ENCODE measurements at regions not wholly inside any gene's neighbourhood (a gene's known extent, or its start where the extent isn't known, plus 50 kb on each side); places are given as distances from the start of the nearest gene placed in this dataset.

DNA sequence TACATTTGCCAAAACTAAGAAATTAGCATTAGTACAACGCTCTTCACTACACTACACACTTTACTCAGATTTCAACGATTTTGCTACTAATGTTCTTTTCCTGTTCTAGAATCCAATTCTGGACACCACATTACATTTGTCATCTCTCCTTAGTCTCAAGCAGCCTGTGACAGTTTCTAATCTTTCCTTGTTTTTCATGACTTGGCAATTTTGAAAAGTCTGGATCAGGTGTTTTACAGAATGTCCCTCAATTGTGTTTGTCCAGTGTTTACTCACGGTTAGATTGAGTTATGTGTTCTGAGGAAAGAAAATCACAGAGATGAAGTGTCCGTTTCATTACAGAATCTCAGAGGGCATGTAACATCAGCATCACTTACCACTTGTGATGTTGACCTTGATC, 372.6 kb downstream of the TFAP2A start:
- no peak overlapping the region for H3K9ac ChIP-seq (ENCODE audit: insufficient read depth, low read length, poor library complexity, severe bottlenecking)
- no peak overlapping the region for H3K4me2 ChIP-seq (replicated peaks; ENCODE audit: extremely low read depth, low read length, poor library complexity, severe bottlenecking)
- Mint-ChIP-seq H3K4me3 (no peak overlapping the region), H3K4me1 (no peaks in the 10 kb centered on the region), H3K27ac (no peak overlapping the region), H3K27me3 (ENCODE audit: low read depth in 3 of 3) (peaks cover 6 to 11% (median 8%) of the 10 kb centered on the region in 3 donors), H3K9me3 (peaks cover 0 to 5% (median 2%) of the 10 kb centered on the region in 7 donors), H3K36me3 (no peaks in the 10 kb centered on the region)
- TF ChIP-seq CTCF (IDR thresholded peaks at IDR 0.05): no peak
- H2AFZ ChIP-seq (ENCODE audit: insufficient read depth, low read depth, low read length, poor library complexity, severe bottlenecking): no peak overlapping the region
- peaks cover 0 to 3% of the 10 kb centered on the region in 2 donors for H3K27me3 ChIP-seq (ENCODE audit: control insufficient read depth in 2 of 2, insufficient read depth in 2 of 2, low read length in 2 of 2)
- peaks cover 0 to 5% of the 10 kb centered on the region in 2 donors for H3K9me3 ChIP-seq (replicated peaks in 1 of 2; ENCODE audit: control insufficient read depth in 1 of 2, insufficient read depth in 1 of 2, low read length in 2 of 2)
- WGBS (ENCODE audit: insufficient coverage): no CpG with 5 or more reads among the region's 4 CpGs
- no peaks in the 10 kb centered on the region for H3K36me3 ChIP-seq (replicated peaks in 1 of 2; ENCODE audit: control insufficient read depth in 1 of 2, insufficient read depth in 2 of 2, low read length in 2 of 2)
- H3K4me1 ChIP-seq (ENCODE audit: control insufficient read depth in 1 of 2, insufficient read depth in 2 of 2, low read length in 2 of 2): no peaks in the 10 kb centered on the region
- H4K20me1 ChIP-seq (ENCODE audit: insufficient read depth, low read length): no peaks in the 10 kb centered on the region
- H3K79me2 ChIP-seq (ENCODE audit: insufficient read depth, low read length): no peaks in the 10 kb centered on the region
- intact Hi-C loops (cut with micrococcal nuclease): no loop called here
- no peak for DNase-seq
- no peak overlapping the region for H3K4me3 ChIP-seq (replicated peaks in 1 of 3; ENCODE audit: low read depth in 2 of 3, low read length in 3 of 3)
- no peak overlapping the region for H3K27ac ChIP-seq (ENCODE audit: low read depth in 1 of 2, low read length in 2 of 2)

GRCh38 chr6:10033223-10033829, 381.5 kb downstream of the TFAP2A start:
- no peak overlapping the region for H3K4me3 Mint-ChIP-seq
- no peak for DNase-seq
- TF ChIP-seq CTCF (IDR thresholded peaks at IDR 0.05): no peak
- Histone ChIP-seq H3K4me2 (replicated peaks; ENCODE audit: extremely low read depth, low read length, poor library complexity, severe bottlenecking) (no peak overlapping the region), H4K20me1 (ENCODE audit: insufficient read depth, low read length) (no peaks in the 10 kb centered on the region), H3K4me1 (ENCODE audit: control insufficient read depth in 1 of 2, insufficient read depth in 2 of 2, low read length in 2 of 2) (no peaks in the 10 kb centered on the region), H3K36me3 (replicated peaks in 1 of 2; ENCODE audit: control insufficient read depth in 1 of 2, insufficient read depth in 2 of 2, low read length in 2 of 2) (no peaks in the 10 kb centered on the region), H3K4me3 (replicated peaks in 1 of 3; ENCODE audit: low read depth in 2 of 3, low read length in 3 of 3) (no peak overlapping the region), H3K79me2 (ENCODE audit: insufficient read depth, low read length) (no peaks in the 10 kb centered on the region), H3K9ac (ENCODE audit: insufficient read depth, low read length, poor library complexity, severe bottlenecking) (no peak overlapping the region), H3K27ac (ENCODE audit: low read depth in 1 of 2, low read length in 2 of 2) (no peak overlapping the region), H2AFZ (ENCODE audit: insufficient read depth, low read depth, low read length, poor library complexity, severe bottlenecking) (no peak overlapping the region), H3K9me3 (replicated peaks in 1 of 2; ENCODE audit: control insufficient read depth in 1 of 2, insufficient read depth in 1 of 2, low read length in 2 of 2) (no peaks in the 10 kb centered on the region), H3K27me3 (ENCODE audit: control insufficient read depth in 2 of 2, insufficient read depth in 2 of 2, low read length in 2 of 2) (peaks cover 3 to 19% of the 10 kb centered on the region in 2 donors)
- 0% methylated on average over 1 of the region's 10 CpGs for WGBS (ENCODE audit: insufficient coverage)
- no peaks in the 10 kb centered on the region for H3K36me3 Mint-ChIP-seq
- H3K9me3 Mint-ChIP-seq: peaks cover 0 to 3% (median 0%) of the 10 kb centered on the region in 7 donors
- peak overlapping the region in 1 of 7 donors; percentile 42 for H3K27ac Mint-ChIP-seq
- intact Hi-C loops (cut with micrococcal nuclease): loop anchor here in 1 of 2 donors (10.0 kb wide), 1 partner anchor 401 kb away; no protein-coding TSS in a partner anchor
- peaks cover 8 to 14% (median 13%) of the 10 kb centered on the region in 3 donors for H3K27me3 Mint-ChIP-seq (ENCODE audit: low read depth in 3 of 3)
- H3K4me1 Mint-ChIP-seq: no peaks in the 10 kb centered on the region
